ENCODE measurements at regions not wholly inside any gene's neighbourhood (a gene's known extent, or its start where the extent isn't known, plus 50 kb on each side); places are given as distances from the start of the nearest gene placed in this dataset.
A peak's percentile ranks its signal among the peaks of the same experiment; 100 is the strongest.

DNA sequence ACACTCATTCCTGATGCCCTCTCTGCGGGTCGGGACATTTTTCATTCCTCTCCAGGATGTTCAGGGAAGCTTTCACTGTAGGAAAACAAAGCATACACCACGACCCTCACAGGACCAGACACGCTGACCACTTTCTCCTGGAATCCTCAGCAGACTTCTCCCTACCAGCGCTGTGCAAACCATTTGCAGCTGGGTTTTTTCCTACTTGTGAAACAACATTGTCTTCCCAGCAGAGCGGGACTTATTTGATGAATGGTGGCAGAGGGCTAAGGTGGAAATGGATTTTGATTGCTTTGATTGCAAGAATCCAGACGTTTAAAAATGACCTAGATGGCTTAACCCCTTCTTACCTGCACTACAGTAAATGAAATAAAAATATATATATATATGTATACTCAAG is 265.9 kb downstream of the TBC1D4 start:
- Histone ChIP-seq H3K9me3 (ENCODE audit: control insufficient read depth in 4 of 4, insufficient read depth in 3 of 4, low read length in 3 of 4) (no peaks in the 10 kb centered on the region), H3K27ac (ENCODE audit: low read depth in 1 of 2, low read length in 1 of 2) (no peak overlapping the region), H3K9ac (ENCODE audit: insufficient read depth in 1 of 2, low read length in 2 of 2) (no peak overlapping the region), H3K27me3 (ENCODE audit: control insufficient read depth in 3 of 3, insufficient read depth in 3 of 3, low read length in 2 of 3) (no peaks in the 10 kb centered on the region), H3K4me1 (ENCODE audit: control insufficient read depth in 5 of 5, insufficient read depth in 5 of 5, low read length in 5 of 5) (peaks cover 0 to 9% (median 0%) of the 10 kb centered on the region in 5 donors), H3K36me3 (ENCODE audit: control insufficient read depth in 4 of 4, insufficient read depth in 4 of 4, low read length in 4 of 4) (no peaks in the 10 kb centered on the region), H3K4me3 (no peak overlapping the region)
- no peak for DNase-seq
- TF ChIP-seq, protein P1, sequence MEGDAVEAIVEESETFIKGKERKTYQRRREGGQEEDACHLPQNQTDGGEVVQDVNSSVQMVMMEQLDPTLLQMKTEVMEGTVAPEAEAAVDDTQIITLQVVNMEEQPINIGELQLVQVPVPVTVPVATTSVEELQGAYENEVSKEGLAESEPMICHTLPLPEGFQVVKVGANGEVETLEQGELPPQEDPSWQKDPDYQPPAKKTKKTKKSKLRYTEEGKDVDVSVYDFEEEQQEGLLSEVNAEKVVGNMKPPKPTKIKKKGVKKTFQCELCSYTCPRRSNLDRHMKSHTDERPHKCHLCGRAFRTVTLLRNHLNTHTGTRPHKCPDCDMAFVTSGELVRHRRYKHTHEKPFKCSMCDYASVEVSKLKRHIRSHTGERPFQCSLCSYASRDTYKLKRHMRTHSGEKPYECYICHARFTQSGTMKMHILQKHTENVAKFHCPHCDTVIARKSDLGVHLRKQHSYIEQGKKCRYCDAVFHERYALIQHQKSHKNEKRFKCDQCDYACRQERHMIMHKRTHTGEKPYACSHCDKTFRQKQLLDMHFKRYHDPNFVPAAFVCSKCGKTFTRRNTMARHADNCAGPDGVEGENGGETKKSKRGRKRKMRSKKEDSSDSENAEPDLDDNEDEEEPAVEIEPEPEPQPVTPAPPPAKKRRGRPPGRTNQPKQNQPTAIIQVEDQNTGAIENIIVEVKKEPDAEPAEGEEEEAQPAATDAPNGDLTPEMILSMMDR (IDR thresholded peaks at IDR 0.05; ENCODE audit: control extremely low read depth, extremely low read depth): no peak
- 31 to 35% methylated on average over 7 of the region's 7 CpGs for WGBS, 2 donors
- no peak for ATAC-seq (ENCODE audit: insufficient read depth, low FRiP score)

DNA sequence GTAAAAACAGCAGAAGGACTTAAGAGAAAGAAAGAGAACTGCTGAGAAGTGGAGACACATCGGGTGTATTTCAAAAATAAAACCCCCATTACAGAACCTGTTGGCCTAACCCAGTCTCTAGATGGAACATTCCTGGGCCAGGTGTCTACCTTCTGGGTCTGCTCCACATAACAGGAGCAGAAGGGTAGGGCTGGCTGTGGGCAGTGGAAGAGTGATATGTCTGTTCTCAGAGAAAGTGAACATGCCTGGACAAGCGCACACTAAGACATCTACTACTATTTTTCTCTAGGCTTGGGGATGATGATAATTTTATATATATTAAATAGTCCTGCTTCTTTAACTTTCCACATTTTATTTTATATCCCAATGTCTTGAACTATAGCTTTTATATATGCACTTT is 267.1 kb downstream of the TBC1D4 start:
- no peak overlapping the region for H3K27ac ChIP-seq (ENCODE audit: low read depth in 1 of 2, low read length in 1 of 2)
- DNase-seq (no peak), ATAC-seq (ENCODE audit: insufficient read depth, low FRiP score) (no peak)
- no peaks in the 10 kb centered on the region for H3K9me3 ChIP-seq (ENCODE audit: control insufficient read depth in 4 of 4, insufficient read depth in 3 of 4, low read length in 3 of 4)
- 95 to 96% methylated on average over 2 of the region's 2 CpGs for WGBS, 2 donors
- H3K4me1 ChIP-seq (ENCODE audit: control insufficient read depth in 5 of 5, insufficient read depth in 5 of 5, low read length in 5 of 5): peaks cover 0 to 9% (median 0%) of the 10 kb centered on the region in 5 donors
- H3K36me3 ChIP-seq (ENCODE audit: control insufficient read depth in 4 of 4, insufficient read depth in 4 of 4, low read length in 4 of 4): no peaks in the 10 kb centered on the region
- TF ChIP-seq, protein P1 (IDR thresholded peaks at IDR 0.05; ENCODE audit: control extremely low read depth, extremely low read depth): no peak
- H3K27me3 ChIP-seq (ENCODE audit: control insufficient read depth in 3 of 3, insufficient read depth in 3 of 3, low read length in 2 of 3): no peaks in the 10 kb centered on the region
- no peak overlapping the region for H3K9ac ChIP-seq (ENCODE audit: insufficient read depth in 1 of 2, low read length in 2 of 2)
- no peak overlapping the region for H3K4me3 ChIP-seq

DNA sequence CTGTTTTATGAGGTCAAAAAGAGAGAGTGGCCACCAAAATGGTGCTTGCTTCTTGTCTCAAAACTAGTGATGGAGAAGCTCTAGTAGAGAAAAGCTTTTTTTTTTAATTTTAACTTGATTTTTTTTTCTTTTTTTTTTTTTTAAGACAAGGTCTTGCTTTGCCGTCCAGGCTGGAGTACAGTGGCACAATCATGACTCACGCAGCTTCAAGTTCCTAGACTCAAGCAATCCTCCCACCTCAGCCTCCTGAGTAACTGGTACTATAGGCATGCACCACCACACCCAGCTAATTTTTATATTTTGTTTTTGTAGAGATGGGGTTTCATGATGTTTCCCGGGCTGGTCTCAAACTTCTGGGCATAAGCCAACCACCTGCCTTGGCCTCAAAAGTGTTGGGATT is 279.0 kb downstream of the TBC1D4 start:
- no peak for ATAC-seq (ENCODE audit: insufficient read depth, low FRiP score)
- TF ChIP-seq, protein P1 (IDR thresholded peaks at IDR 0.05; ENCODE audit: control extremely low read depth, extremely low read depth): no peak
- Histone ChIP-seq H3K27me3 (ENCODE audit: control insufficient read depth in 3 of 3, insufficient read depth in 3 of 3, low read length in 2 of 3) (no peaks in the 10 kb centered on the region), H3K4me1 (ENCODE audit: control insufficient read depth in 5 of 5, insufficient read depth in 5 of 5, low read length in 5 of 5) (peaks cover 0 to 3% (median 0%) of the 10 kb centered on the region in 5 donors), H3K27ac (ENCODE audit: low read depth in 1 of 2, low read length in 1 of 2) (no peak overlapping the region), H3K4me3 (no peak overlapping the region), H3K9ac (ENCODE audit: insufficient read depth in 1 of 2, low read length in 2 of 2) (no peak overlapping the region), H3K36me3 (ENCODE audit: control insufficient read depth in 4 of 4, insufficient read depth in 4 of 4, low read length in 4 of 4) (no peaks in the 10 kb centered on the region), H3K9me3 (ENCODE audit: control insufficient read depth in 4 of 4, insufficient read depth in 3 of 4, low read length in 3 of 4) (peaks cover 0 to 11% (median 4%) of the 10 kb centered on the region in 4 donors)
- DNase-seq: no peak
- 93 to 96% methylated on average over 3 of the region's 3 CpGs for WGBS, 2 donors

DNA sequence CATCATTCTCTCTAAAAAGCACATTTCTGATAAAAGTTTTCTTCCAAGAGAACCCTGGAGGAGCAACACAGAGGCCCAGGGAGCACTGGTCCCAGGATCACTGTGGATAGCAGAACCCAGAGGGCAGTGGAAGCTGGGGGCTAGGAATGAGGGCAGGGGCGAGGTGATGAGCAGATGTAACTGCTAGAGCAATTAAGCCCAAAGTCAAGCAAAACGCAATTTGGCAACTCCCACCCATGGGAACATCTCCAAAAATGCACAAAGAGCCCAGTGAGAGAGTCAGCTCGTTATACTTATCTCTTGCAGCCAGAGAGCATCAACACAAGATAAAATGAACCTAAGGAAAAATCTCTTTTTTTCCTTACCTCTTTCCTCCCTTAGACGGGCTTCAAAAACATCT is 284.2 kb downstream of the TBC1D4 start:
- Histone ChIP-seq H3K4me1 (ENCODE audit: control insufficient read depth in 5 of 5, insufficient read depth in 5 of 5, low read length in 5 of 5) (peaks cover 3 to 19% (median 14%) of the 10 kb centered on the region in 5 donors), H3K27ac (ENCODE audit: low read depth in 1 of 2, low read length in 1 of 2) (no peak overlapping the region), H3K9me3 (ENCODE audit: control insufficient read depth in 4 of 4, insufficient read depth in 3 of 4, low read length in 3 of 4) (no peaks in the 10 kb centered on the region), H3K36me3 (ENCODE audit: control insufficient read depth in 4 of 4, insufficient read depth in 4 of 4, low read length in 4 of 4) (no peaks in the 10 kb centered on the region), H3K4me3 (no peak overlapping the region), H3K27me3 (ENCODE audit: control insufficient read depth in 3 of 3, insufficient read depth in 3 of 3, low read length in 2 of 3) (no peaks in the 10 kb centered on the region), H3K9ac (ENCODE audit: insufficient read depth in 1 of 2, low read length in 2 of 2) (no peak overlapping the region)
- ATAC-seq (ENCODE audit: insufficient read depth, low FRiP score) (no peak), DNase-seq (peak in 2 of 3 donors; percentile 56 to 66)
- 60 to 65% methylated on average over 4 of the region's 4 CpGs for WGBS, 2 donors
- TF ChIP-seq, protein P1 (IDR thresholded peaks at IDR 0.05; ENCODE audit: control extremely low read depth, extremely low read depth): no peak
